Suprapubic skin (tissue), 4 donors: ENCODE measurements at regions not wholly inside any gene's neighbourhood (a gene's known extent, or its start where the extent isn't known, plus 50 kb on each side); places are given as distances from the start of the nearest gene placed in this dataset.

ENCODE experiments used
- EP300 ChIP-seq: sonication (generic); formaldehyde crosslinking; IDR thresholded peaks from one replicate; pipeline ENCODE4 v1.6.1; 2017; ENCODE audit warnings: antibody characterized with exemption
- POLR2A ChIP-seq, 2 donors: fragments of 450-650 bp; IDR thresholded peaks; one replicate each; pipeline ENCODE4 v1.6.1; 2017; ENCODE audit warnings: antibody characterized with exemption in 2 of 2, mild to moderate bottlenecking in 2 of 2, moderate library complexity in 2 of 2
- POLR2AphosphoS5 ChIP-seq, 3 donors: sonication (generic); formaldehyde crosslinking; IDR thresholded peaks; one replicate each; pipeline ENCODE4 v1.6.1; 2017; ENCODE audit warnings: antibody characterized with exemption in 3 of 3
- TF ChIP-seq, protein P1 (sequence below), 2 donors: fragments of 200-600 bp in 1 of 2; fragments of 450-650 bp in 1 of 2; sonication (generic) in 1 of 2; IDR thresholded peaks; one replicate each; pipeline ENCODE4 v1.5.1; 2016 to 2019; ENCODE audit warnings: antibody characterized with exemption in 2 of 2, mild to moderate bottlenecking in 1 of 2, moderate library complexity in 1 of 2

DNA sequence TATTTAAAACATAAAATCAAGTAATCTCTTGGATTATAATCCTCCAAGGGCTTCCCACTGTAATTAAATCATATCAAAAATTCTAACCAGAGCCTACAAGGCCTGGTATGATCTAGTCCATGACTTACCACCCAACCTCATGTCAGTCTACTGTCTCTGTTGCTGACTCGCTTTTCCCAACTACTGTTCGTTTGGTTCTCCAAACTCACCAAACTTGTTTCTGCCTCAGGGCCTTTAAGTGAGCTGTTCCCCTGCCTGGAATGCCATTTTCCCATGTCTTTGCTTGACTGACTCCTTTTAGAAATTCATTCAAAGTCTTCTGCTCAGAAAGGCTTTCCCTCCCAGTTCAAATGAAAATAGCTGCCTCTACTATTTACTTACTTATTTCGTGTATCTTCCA lies 95.9 kb downstream of the ZC3H11B start:
- TF ChIP-seq, protein P1, sequence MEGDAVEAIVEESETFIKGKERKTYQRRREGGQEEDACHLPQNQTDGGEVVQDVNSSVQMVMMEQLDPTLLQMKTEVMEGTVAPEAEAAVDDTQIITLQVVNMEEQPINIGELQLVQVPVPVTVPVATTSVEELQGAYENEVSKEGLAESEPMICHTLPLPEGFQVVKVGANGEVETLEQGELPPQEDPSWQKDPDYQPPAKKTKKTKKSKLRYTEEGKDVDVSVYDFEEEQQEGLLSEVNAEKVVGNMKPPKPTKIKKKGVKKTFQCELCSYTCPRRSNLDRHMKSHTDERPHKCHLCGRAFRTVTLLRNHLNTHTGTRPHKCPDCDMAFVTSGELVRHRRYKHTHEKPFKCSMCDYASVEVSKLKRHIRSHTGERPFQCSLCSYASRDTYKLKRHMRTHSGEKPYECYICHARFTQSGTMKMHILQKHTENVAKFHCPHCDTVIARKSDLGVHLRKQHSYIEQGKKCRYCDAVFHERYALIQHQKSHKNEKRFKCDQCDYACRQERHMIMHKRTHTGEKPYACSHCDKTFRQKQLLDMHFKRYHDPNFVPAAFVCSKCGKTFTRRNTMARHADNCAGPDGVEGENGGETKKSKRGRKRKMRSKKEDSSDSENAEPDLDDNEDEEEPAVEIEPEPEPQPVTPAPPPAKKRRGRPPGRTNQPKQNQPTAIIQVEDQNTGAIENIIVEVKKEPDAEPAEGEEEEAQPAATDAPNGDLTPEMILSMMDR (IDR thresholded peaks at IDR 0.05) = no peak
- no peak for TF ChIP-seq EP300
- TF ChIP-seq POLR2A (IDR thresholded peaks at IDR 0.05) = no peak
- TF ChIP-seq POLR2AphosphoS5 (IDR thresholded peaks at IDR 0.05) = no peak
